Nephron (organoid): ENCODE measurements at regions not wholly inside any gene's neighbourhood (a gene's known extent, or its start where the extent isn't known, plus 50 kb on each side); places are given as distances from the start of the nearest gene placed in this dataset.

Experiments used
- H3K27ac Mint-ChIP-seq, 3 experiments: 2 replicates each; pipeline ENCODE4 v1.8.0; 2020; ENCODE audit warnings: mixed read lengths in 3 of 3, mild to moderate bottlenecking in 2 of 3, moderate library complexity in 1 of 3
- H3K27me3 Mint-ChIP-seq: 2 replicates; pipeline ENCODE4 v1.8.0; 2021; ENCODE audit warnings: low read depth, mild to moderate bottlenecking, moderate library complexity, mixed read lengths
- H3K36me3 Mint-ChIP-seq: 2 replicates; pipeline ENCODE4 v1.8.0; 2020; ENCODE audit warnings: low read depth, mixed read lengths
- H3K4me1 Mint-ChIP-seq: 2 replicates; pipeline ENCODE4 v1.8.0; 2020; ENCODE audit warnings: mixed read lengths
- H3K4me3 Mint-ChIP-seq, 3 experiments: 2 replicates each; pipeline ENCODE4 v1.8.0; 2020; ENCODE audit warnings: mild to moderate bottlenecking in 3 of 3, mixed read lengths in 3 of 3, moderate library complexity in 2 of 3
- H3K9me3 Mint-ChIP-seq: 2 replicates; pipeline ENCODE4 v1.8.0; 2020; ENCODE audit warnings: mixed read lengths
- CTCF ChIP-seq, 3 experiments: fragments of 200-600 bp; sonication (generic); IDR thresholded peaks; one replicate each; pipeline ENCODE4 v1.5.0; 2021; ENCODE audit warnings: antibody characterized with exemption in 3 of 3; ENCODE audit not compliant: unreplicated experiment in 3 of 3

GRCh38 chr11:19435306-19435989, 194.7 kb upstream of the E2F8 start:
- Mint-ChIP-seq H3K9me3 (peaks cover 3% of the 10 kb centered on the region), H3K27me3 (peaks cover 48% of the 10 kb centered on the region), H3K4me3 (no peak overlapping the region), H3K27ac (no peak overlapping the region), H3K36me3 (no peaks in the 10 kb centered on the region), H3K4me1 (peaks cover 11% of the 10 kb centered on the region)
- no peak for TF ChIP-seq CTCF (IDR thresholded peaks at IDR 0.05; ENCODE audit: unreplicated experiment in 3 of 3)

- Mint-ChIP-seq H3K36me3 (no peaks in the 10 kb centered on the region), H3K4me1 (peaks cover 11% of the 10 kb centered on the region), H3K27ac (no peak overlapping the region), H3K27me3 (peaks cover 47% of the 10 kb centered on the region), H3K4me3 (no peak overlapping the region), H3K9me3 (peaks cover 3% of the 10 kb centered on the region)
- TF ChIP-seq CTCF (IDR thresholded peaks at IDR 0.05; ENCODE audit: unreplicated experiment in 3 of 3), result no peak
Measured at GRCh38 chr11:19433791-19434190, 193.0 kb upstream of the E2F8 start.

GRCh38 chr11:19433367-19433766, 192.6 kb upstream of the E2F8 start:
- Mint-ChIP-seq H3K27me3 (peaks cover 49% of the 10 kb centered on the region), H3K9me3 (peaks cover 3% of the 10 kb centered on the region), H3K4me1 (peaks cover 11% of the 10 kb centered on the region), H3K36me3 (no peaks in the 10 kb centered on the region), H3K4me3 (no peak overlapping the region), H3K27ac (no peak overlapping the region)
- no peak for TF ChIP-seq CTCF (IDR thresholded peaks at IDR 0.05; ENCODE audit: unreplicated experiment in 3 of 3)

GRCh38 chr11:19432370-19433061, 191.8 kb upstream of the E2F8 start:
- Mint-ChIP-seq H3K4me3 (no peak overlapping the region), H3K27ac (peak overlapping the region; percentile 28 to 67 (median 53)), H3K27me3 (peaks cover 44% of the 10 kb centered on the region), H3K4me1 (peaks cover 11% of the 10 kb centered on the region), H3K9me3 (peaks cover 3% of the 10 kb centered on the region), H3K36me3 (no peaks in the 10 kb centered on the region)
- TF ChIP-seq CTCF (IDR thresholded peaks at IDR 0.05; ENCODE audit: unreplicated experiment in 3 of 3), result no peak

- Mint-ChIP-seq H3K36me3 (no peaks in the 10 kb centered on the region), H3K4me3 (no peak overlapping the region), H3K4me1 (peaks cover 22% of the 10 kb centered on the region), H3K27ac (no peak overlapping the region), H3K9me3 (peaks cover 1% of the 10 kb centered on the region), H3K27me3 (peaks cover 44% of the 10 kb centered on the region)
- TF ChIP-seq CTCF (IDR thresholded peaks at IDR 0.05; ENCODE audit: unreplicated experiment in 3 of 3), result no peak
Measured at GRCh38 chr11:19430754-19431398, 190.1 kb upstream of the E2F8 start.
